HepG2 (cell line): ENCODE measurements at regions not wholly inside any gene's neighbourhood (a gene's known extent, or its start where the extent isn't known, plus 50 kb on each side); places are given as distances from the start of the nearest gene placed in this dataset.

ENCODE experiments used
- ATAC-seq: fragments of 200-7000 bp; cut with Tn5 transposase; 3 replicates; pipeline ENCODE4 v1.9.1; 2020; ENCODE audit warnings: mild to moderate bottlenecking, moderate library complexity
- BruUV-seq: library from RNA; stranded (reverse); fragments of 400-500 nt; replicated peaks from 2 replicates; lab custom pipeline; 2021; lab: Mats Ljungman, UMichigan
- CTCF ChIA-PET: fragments of 300-600 bp; formaldehyde crosslinking; extraction: SDS; loops from one replicate; lab custom pipeline; 2021; ENCODE audit warnings: low total read pairs, inconsistent platforms, low intra/inter-chr PET ratio; lab: Yijun Ruan, JAX
- POLR2A ChIA-PET: fragments of 350-600 bp; sonication (Branson Sonifier 250); formaldehyde crosslinking; loops from one replicate; lab custom pipeline; 2020; ENCODE audit warnings: antibody characterized with exemption, inconsistent platforms; lab: Yijun Ruan, JAX
- DNase-seq: peaks from one replicate; pipeline ENCODE4 v3.0.0-alpha.2; 2015; ENCODE audit warnings: low spot score
- FAIRE-seq: peaks from 3 replicates; lab custom pipeline; 2011; peaks lifted over from hg19 to GRCh38; lab: Jason Lieb, UNC
- H2AFZ ChIP-seq: one replicate; pipeline ENCODE4 v1.6.1; 2011; ENCODE audit warnings: low read length, inconsistent platforms
- H3K27ac ChIP-seq: fragments of 300-600 bp; 3 replicates; pipeline ENCODE4 v1.8.0; 2011; ENCODE audit warnings: mixed run types, mild to moderate bottlenecking, mixed read lengths, low read length, inconsistent platforms; ENCODE audit not compliant: insufficient read depth; ENCODE audit errors: extremely low read length
- H3K27me3 ChIP-seq, 2 experiments: fragments of 200-600 bp in 1 of 2; 2 replicates in 1 of 2; 3 replicates in 1 of 2; pipeline versions ENCODE4 v1.6.0 to v1.8.0; 2011; ENCODE audit warnings: low read length in 2 of 2, mild to moderate bottlenecking in 2 of 2, moderate library complexity in 2 of 2, inconsistent platforms in 1 of 2; ENCODE audit not compliant: insufficient read depth in 2 of 2, control insufficient read depth in 1 of 2
- H3K36me3 ChIP-seq, 2 experiments: fragments of 200-600 bp in 1 of 2; replicated peaks in 1 of 2; 2 replicates in 1 of 2; 3 replicates in 1 of 2; pipeline versions ENCODE4 v1.5.1 to v1.8.0; 2011; ENCODE audit warnings: low read length in 2 of 2, inconsistent platforms in 1 of 2; ENCODE audit not compliant: insufficient read depth in 2 of 2, control insufficient read depth in 1 of 2
- H3K4me1 ChIP-seq: 2 replicates; pipeline ENCODE4 v1.5.1; 2012; ENCODE audit warnings: low read length, inconsistent platforms; ENCODE audit not compliant: insufficient read depth
- H3K4me2 ChIP-seq: 2 replicates; pipeline ENCODE4 v1.6.0; 2011; ENCODE audit warnings: low read depth, low read length, inconsistent platforms
- H3K4me3 ChIP-seq, 3 experiments: fragments of 200-600 bp in 1 of 3; sonication (generic), shearing (Covaris generic) in 1 of 3; replicated peaks in 1 of 3; 2 replicates each; pipeline ENCODE4 v1.5.1; 2011 to 2016; ENCODE audit warnings: low read length in 3 of 3, inconsistent platforms in 2 of 3, low read depth in 2 of 3, mild to moderate bottlenecking in 2 of 3, control low read depth in 1 of 3, mixed read lengths in 1 of 3; ENCODE audit not compliant: insufficient read depth in 1 of 3
- H3K79me2 ChIP-seq: one replicate; pipeline ENCODE4 v1.6.1; 2011; ENCODE audit warnings: low read length, inconsistent platforms; ENCODE audit not compliant: insufficient read depth
- H3K9ac ChIP-seq: 2 replicates; pipeline ENCODE4 v1.6.0; 2011; ENCODE audit warnings: mild to moderate bottlenecking, low read depth, low read length, inconsistent platforms; ENCODE audit not compliant: insufficient read depth
- H3K9me3 ChIP-seq: 2 replicates; pipeline ENCODE4 v1.5.1; 2012; ENCODE audit warnings: mild to moderate bottlenecking, low read length
- H4K20me1 ChIP-seq: 2 replicates; pipeline ENCODE4 v1.6.0; 2011; ENCODE audit warnings: inconsistent platforms, mild to moderate bottlenecking, low read length, moderate library complexity; ENCODE audit not compliant: insufficient read depth
- CEBPB ChIP-seq: IDR thresholded peaks from 2 replicates; pipeline ENCODE4 v1.6.1; 2011; ENCODE audit warnings: low read depth, low read length, improper control_type of control experiment, borderline replicate concordance
- PHB2 ChIP-seq: fragments of 450-650 bp; IDR thresholded peaks from 2 replicates; pipeline ENCODE4 v1.6.1; 2018; ENCODE audit not compliant: partially characterized antibody
- YEATS4 ChIP-seq: sonication (generic); formaldehyde crosslinking; IDR thresholded peaks from 2 replicates; pipeline ENCODE4 v1.4.0; 2020; ENCODE audit warnings: missing genetic modification reagents, borderline replicate concordance
- ZFP82 ChIP-seq: sonication (generic); formaldehyde crosslinking; IDR thresholded peaks from 2 replicates; pipeline ENCODE4 v1.5.1; 2020; ENCODE audit warnings: mild to moderate bottlenecking, missing genetic modification reagents, borderline replicate concordance
- ZFY ChIP-seq: sonication (generic); formaldehyde crosslinking; IDR thresholded peaks from 2 replicates; pipeline ENCODE4 v1.4.0; 2020; ENCODE audit warnings: missing genetic modification reagents
- ZNF33A ChIP-seq: sonication (generic); formaldehyde crosslinking; IDR thresholded peaks from 2 replicates; pipeline ENCODE4 v1.5.1; 2020; ENCODE audit warnings: missing genetic modification reagents, mild to moderate bottlenecking, moderate library complexity, borderline replicate concordance
- ZNF350 ChIP-seq: sonication (generic); formaldehyde crosslinking; IDR thresholded peaks from 2 replicates; pipeline ENCODE4 v1.4.0; 2020; ENCODE audit warnings: mild to moderate bottlenecking, low read depth, missing genetic modification reagents, borderline replicate concordance
- ZNF383 ChIP-seq: sonication (generic); formaldehyde crosslinking; IDR thresholded peaks from 2 replicates; pipeline ENCODE4 v1.4.0; 2020; ENCODE audit warnings: missing genetic modification reagents, mild to moderate bottlenecking, borderline replicate concordance
- WGBS: methylation state at CpG from one replicate; pipeline ENCODE4 v1.1.6; 2017; ENCODE audit warnings: low lambda C conversion rate; 5-methylcytosine and 5-hydroxymethylcytosine counted together
- in situ Hi-C: cut with HindIII; loops from 2 replicates; pipeline ENCODE4 v1.10.0; 2017; ENCODE audit warnings: low pct_unique_long_range_greater_than_20kb; ENCODE audit not compliant: extremely low pct_ligation_motif_present
- intact Hi-C: fragments of 100-400 bp; cut with micrococcal nuclease; formaldehyde crosslinking; loops from one replicate; pipeline ENCODE4 v1.10.0; 2022; ENCODE audit not compliant: unreplicated experiment
- TF ChIP-seq, protein P1 (sequence below): IDR thresholded peaks from 2 replicates; pipeline ENCODE4 v1.6.1; 2016; ENCODE audit warnings: low read depth
- TF ChIP-seq, protein P2 (sequence below): sonication (generic); formaldehyde crosslinking; IDR thresholded peaks from one replicate; pipeline ENCODE4 v1.5.1; 2020; ENCODE audit warnings: mild to moderate bottlenecking, missing genetic modification reagents; ENCODE audit errors: not compliant biosample characterization

DNA sequence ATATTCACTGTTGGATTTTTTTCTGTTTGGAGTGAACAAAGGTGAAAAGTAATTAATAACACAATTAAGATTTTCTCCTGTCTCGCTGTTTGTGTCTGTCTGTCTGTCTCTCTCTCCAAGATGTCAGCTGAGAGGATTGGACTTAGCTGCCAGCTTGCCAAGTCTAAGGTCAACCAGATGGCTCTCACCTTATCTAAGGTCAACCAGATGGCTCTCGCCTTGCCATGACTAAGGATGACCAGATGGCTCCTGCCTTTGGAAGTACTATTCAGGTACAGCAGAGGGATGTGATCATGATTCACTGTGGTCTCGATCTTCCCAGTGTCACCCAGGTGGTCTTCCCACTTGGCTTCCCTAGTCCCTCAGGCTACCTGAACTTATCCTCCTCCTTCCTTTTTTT is 1436.4 kb downstream of the UQCRFS1 start (continued):
- TF ChIP-seq ZFP82 (CRISPR knock-in tag) (no peak), PHB2 (no peak), ZNF383 (CRISPR knock-in tag) (no peak), YEATS4 (CRISPR knock-in tag) (no peak), ZFY (CRISPR knock-in tag) (no peak)
- TF ChIP-seq, protein P1, sequence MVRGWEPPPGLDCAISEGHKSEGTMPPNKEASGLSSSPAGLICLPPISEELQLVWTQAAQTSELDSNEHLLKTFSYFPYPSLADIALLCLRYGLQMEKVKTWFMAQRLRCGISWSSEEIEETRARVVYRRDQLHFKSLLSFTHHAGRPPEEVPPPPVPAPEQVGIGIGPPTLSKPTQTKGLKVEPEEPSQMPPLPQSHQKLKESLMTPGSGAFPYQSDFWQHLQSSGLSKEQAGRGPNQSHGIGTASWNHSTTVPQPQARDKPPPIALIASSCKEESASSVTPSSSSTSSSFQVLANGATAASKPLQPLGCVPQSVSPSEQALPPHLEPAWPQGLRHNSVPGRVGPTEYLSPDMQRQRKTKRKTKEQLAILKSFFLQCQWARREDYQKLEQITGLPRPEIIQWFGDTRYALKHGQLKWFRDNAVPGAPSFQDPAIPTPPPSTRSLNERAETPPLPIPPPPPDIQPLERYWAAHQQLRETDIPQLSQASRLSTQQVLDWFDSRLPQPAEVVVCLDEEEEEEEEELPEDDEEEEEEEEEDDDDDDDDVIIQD (CRISPR knock-in tag): no peak

DNA sequence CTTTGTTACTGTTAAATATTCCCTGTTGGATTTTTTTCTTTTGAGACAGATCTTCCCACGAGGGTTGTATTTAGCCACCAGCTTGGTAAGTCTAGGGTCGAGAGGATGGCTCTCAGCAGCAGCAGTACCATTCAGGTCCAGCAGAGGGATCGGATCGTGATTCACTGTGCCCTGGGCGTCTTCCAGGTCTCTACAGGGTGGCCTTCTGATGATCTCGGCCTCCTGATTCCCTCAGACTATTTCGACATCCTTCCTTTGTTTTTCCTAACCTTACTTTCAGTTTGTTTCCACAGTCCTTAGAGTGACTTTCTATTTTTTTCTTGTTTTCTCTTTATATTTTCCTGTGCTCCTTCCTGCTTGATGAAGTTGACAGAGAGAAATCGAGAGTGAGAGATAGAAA is 1436.9 kb downstream of the UQCRFS1 start:
- no peaks in the 10 kb centered on the region; a peak in 1 of 5 replicates for H3K27me3 ChIP-seq
- BruUV-seq: no TSS peak
- no peak for DNase-seq
- CTCF ChIA-PET: interaction anchor here (0.8 kb wide), 1 partner anchor 26 kb away, joined by 3 read pairs; no protein-coding TSS in a partner anchor
- H3K27ac ChIP-seq: no peak overlapping the region
- POLR2A ChIA-PET: interaction anchor here (1.2 kb wide), 1 partner anchor 18 kb away, joined by 5 read pairs; no protein-coding TSS in a partner anchor
- in situ Hi-C loops: no loop called here
- no peak overlapping the region for H2AFZ ChIP-seq
- no peak for FAIRE-seq
- no peak overlapping the region for H3K9ac ChIP-seq
- H3K4me2 ChIP-seq: no peak overlapping the region
- H3K4me1 ChIP-seq: no peaks in the 10 kb centered on the region
- TF ChIP-seq ZNF350 (CRISPR knock-in tag): no peak
- TF ChIP-seq, protein P2, sequence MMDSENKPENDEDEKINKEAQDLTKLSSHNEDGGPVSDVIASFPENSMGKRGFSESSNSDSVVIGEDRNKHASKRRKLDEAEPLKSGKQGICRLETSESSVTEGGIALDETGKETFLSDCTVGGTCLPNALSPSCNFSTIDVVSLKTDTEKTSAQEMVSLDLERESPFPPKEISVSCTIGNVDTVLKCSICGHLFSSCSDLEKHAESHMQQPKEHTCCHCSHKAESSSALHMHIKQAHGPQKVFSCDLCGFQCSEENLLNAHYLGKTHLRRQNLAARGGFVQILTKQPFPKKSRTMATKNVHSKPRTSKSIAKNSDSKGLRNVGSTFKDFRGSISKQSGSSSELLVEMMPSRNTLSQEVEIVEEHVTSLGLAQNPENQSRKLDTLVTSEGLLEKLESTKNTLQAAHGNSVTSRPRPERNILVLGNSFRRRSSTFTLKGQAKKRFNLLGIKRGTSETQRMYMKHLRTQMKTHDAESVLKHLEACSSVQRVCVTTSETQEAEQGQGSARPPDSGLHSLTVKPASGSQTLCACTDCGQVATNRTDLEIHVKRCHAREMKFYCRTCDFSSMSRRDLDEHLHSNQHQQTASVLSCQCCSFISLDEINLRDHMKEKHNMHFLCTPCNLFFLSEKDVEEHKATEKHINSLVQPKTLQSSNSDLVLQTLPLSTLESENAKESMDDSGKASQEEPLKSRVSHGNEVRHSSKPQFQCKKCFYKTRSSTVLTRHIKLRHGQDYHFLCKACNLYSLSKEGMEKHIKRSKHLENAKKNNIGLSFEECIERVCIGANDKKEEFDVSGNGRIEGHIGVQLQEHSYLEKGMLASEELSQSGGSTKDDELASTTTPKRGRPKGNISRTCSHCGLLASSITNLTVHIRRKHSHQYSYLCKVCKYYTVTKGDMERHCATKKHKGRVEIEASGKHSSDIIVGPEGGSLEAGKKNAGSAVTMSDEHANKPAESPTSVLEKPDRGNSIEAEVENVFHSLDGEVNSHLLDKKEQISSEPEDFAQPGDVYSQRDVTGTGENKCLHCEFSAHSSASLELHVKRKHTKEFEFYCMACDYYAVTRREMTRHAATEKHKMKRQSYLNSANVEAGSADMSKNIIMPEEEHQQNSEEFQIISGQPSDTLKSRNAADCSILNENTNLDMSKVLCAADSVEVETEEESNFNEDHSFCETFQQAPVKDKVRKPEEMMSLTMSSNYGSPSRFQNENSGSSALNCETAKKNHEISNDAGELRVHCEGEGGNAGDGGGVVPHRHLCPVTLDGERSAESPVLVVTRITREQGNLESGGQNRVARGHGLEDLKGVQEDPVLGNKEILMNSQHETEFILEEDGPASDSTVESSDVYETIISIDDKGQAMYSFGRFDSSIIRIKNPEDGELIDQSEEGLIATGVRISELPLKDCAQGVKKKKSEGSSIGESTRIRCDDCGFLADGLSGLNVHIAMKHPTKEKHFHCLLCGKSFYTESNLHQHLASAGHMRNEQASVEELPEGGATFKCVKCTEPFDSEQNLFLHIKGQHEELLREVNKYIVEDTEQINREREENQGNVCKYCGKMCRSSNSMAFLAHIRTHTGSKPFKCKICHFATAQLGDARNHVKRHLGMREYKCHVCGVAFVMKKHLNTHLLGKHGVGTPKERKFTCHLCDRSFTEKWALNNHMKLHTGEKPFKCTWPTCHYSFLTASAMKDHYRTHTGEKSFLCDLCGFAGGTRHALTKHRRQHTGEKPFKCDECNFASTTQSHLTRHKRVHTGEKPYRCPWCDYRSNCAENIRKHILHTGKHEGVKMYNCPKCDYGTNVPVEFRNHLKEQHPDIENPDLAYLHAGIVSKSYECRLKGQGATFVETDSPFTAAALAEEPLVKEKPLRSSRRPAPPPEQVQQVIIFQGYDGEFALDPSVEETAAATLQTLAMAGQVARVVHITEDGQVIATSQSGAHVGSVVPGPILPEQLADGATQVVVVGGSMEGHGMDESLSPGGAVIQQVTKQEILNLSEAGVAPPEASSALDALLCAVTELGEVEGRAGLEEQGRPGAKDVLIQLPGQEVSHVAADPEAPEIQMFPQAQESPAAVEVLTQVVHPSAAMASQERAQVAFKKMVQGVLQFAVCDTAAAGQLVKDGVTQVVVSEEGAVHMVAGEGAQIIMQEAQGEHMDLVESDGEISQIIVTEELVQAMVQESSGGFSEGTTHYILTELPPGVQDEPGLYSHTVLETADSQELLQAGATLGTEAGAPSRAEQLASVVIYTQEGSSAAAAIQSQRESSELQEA (CRISPR knock-in tag): no peak
- TF ChIP-seq ZNF33A (CRISPR knock-in tag): no peak
- peak; percentile 40; the same call in 1 of the 2 replicates for TF ChIP-seq CEBPB
- TF ChIP-seq, all 625 proteins: peak for 1
- WGBS: 77% methylated on average over 8 of the region's 8 CpGs
- Histone ChIP-seq H3K79me2 (no peaks in the 10 kb centered on the region), H3K4me3 (no peak overlapping the region), H4K20me1 (no peaks in the 10 kb centered on the region), H3K9me3 (peaks cover 28% of the 10 kb centered on the region), H3K36me3 (peaks cover 7 to 31% of the 10 kb centered on the region in 2 experiments; a peak in 4 of 5 replicates)
- ATAC-seq: 0 out of 3 replicates have a peak, but pooled peaks have one; percentile 38
- intact Hi-C loops: loop anchor here (2.0 kb wide), 1 partner anchor 17 kb away; no protein-coding TSS in a partner anchor
